Transverse colon (tissue), 4 donors: ENCODE measurements at regions not wholly inside any gene's neighbourhood (a gene's known extent, or its start where the extent isn't known, plus 50 kb on each side); places are given as distances from the start of the nearest gene placed in this dataset.

Source experiments
- CTCF ChIP-seq, 5 experiments: fragments of 200-600 bp in 3 of 5; fragments of 450-650 bp in 2 of 5; sonication (generic) in 3 of 5; IDR thresholded peaks; 1 replicate in 2 of 5; 2 replicates in 3 of 5; pipeline ENCODE4 v1.5.1; 2016 to 2017; ENCODE audit warnings: antibody characterized with exemption in 5 of 5, inconsistent platforms in 3 of 5, mild to moderate bottlenecking in 2 of 5, moderate library complexity in 1 of 5
- POLR2A ChIP-seq: fragments of 450-650 bp; IDR thresholded peaks from one replicate; pipeline ENCODE4 v1.6.1; 2016; ENCODE audit warnings: antibody characterized with exemption, mild to moderate bottlenecking, moderate library complexity
- POLR2AphosphoS5 ChIP-seq, 3 donors: sonication (generic); formaldehyde crosslinking; IDR thresholded peaks; one replicate each; pipeline ENCODE4 v1.6.1; 2016; ENCODE audit warnings: antibody characterized with exemption in 3 of 3

GRCh38 chr2:164110515-164110914, 374.7 kb upstream of the FIGN start:
- TF ChIP-seq CTCF (IDR thresholded peaks at IDR 0.05), result no peak
- TF ChIP-seq POLR2AphosphoS5 (IDR thresholded peaks at IDR 0.05), result no peak
- TF ChIP-seq POLR2A, result no peak
